ENCODE measurements at regions not wholly inside any gene's neighbourhood (a gene's known extent, or its start where the extent isn't known, plus 50 kb on each side); places are given as distances from the start of the nearest gene placed in this dataset.
A peak's percentile ranks its signal among the peaks of the same experiment; 100 is the strongest.

DNA sequence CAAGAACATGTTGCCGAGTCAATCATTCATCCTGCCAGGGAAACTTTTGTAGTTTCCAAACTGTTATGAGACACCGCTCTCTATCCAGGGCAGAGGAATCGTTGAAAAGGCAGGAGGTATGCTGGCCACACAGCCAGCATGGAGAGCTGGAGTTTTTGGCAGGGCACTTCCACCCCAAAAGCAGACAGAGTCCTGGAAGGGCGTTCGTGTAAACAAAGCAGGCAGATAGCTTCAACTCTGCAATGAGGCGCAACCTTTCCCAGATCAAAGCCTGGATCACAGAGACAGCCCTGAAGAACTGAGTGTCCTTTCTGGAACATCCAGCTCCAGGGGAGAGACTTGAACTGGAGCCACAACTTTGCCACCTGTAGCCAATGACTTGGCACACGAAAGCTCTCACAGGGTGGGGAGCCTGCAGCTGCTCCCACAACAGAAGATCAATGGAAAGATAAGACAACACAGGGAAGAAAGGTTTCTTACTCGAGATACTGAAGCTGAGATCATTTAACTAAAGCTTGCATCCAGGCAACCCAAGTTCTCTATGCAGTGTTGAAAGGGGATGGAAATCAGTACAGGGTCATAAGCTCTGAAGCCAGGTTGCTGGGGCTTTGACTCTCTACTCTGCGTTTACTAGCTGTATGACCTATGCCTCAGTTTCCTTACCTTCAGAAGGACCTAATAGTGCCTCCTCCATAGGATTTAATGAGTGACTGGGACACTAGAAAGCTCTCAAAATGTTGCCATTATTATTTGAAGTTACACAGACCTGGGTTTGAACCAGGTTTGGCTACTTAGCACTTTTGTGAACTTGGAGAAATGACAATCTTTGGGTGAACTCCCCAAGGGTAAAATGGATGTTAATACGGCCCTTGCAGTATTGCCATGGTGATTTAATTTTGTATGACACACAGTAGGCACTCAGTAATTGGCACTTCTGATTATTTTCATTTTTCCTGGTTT, 434.8 kb upstream of the NPVF start:
- H3K27ac ChIP-seq, result peak overlapping the region; percentile 28 to 53
- H3K27me3 ChIP-seq, result no peaks in the 10 kb centered on the region
- DNase-seq, result peak; percentile 34 to 70
- intact Hi-C loops (cut with DNase I; ENCODE audit: low total_unique reads), result no loop called here
- no peak overlapping the region for H3K4me3 ChIP-seq
- H3K9me3 ChIP-seq, result no peaks in the 10 kb centered on the region
- peaks cover 0 to 55% (median 19%) of the 10 kb centered on the region in 4 donors for H3K4me1 ChIP-seq
- TF ChIP-seq, protein P1, sequence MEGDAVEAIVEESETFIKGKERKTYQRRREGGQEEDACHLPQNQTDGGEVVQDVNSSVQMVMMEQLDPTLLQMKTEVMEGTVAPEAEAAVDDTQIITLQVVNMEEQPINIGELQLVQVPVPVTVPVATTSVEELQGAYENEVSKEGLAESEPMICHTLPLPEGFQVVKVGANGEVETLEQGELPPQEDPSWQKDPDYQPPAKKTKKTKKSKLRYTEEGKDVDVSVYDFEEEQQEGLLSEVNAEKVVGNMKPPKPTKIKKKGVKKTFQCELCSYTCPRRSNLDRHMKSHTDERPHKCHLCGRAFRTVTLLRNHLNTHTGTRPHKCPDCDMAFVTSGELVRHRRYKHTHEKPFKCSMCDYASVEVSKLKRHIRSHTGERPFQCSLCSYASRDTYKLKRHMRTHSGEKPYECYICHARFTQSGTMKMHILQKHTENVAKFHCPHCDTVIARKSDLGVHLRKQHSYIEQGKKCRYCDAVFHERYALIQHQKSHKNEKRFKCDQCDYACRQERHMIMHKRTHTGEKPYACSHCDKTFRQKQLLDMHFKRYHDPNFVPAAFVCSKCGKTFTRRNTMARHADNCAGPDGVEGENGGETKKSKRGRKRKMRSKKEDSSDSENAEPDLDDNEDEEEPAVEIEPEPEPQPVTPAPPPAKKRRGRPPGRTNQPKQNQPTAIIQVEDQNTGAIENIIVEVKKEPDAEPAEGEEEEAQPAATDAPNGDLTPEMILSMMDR (IDR thresholded peaks at IDR 0.05), result no peak
- H3K36me3 ChIP-seq, result no peaks in the 10 kb centered on the region

DNA sequence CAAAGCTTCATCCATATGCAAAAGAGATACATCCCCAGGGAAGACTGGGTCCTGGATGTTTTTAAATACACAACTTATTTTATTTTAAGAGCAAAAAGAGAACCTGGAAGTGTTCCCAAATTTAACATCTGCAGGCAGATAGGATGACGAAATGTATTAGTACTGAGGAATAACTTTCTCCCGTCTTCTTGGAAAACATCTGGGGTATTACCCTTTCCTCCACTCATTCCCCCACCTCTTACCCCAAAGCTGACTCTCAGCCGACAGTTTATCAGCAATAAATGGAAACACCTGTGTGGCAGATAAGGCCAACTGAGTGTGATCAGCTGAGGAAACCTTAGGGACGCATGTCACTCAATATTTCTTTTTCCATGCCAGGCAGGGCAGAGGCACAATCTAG, 435.6 kb upstream of the NPVF start:
- H3K4me3 ChIP-seq, result no peak overlapping the region
- no peaks in the 10 kb centered on the region for H3K27me3 ChIP-seq
- no peak overlapping the region for H3K27ac ChIP-seq
- no peak for DNase-seq
- peaks cover 0 to 48% (median 17%) of the 10 kb centered on the region in 4 donors for H3K4me1 ChIP-seq
- intact Hi-C loops (cut with DNase I; ENCODE audit: low total_unique reads), result no loop called here
- H3K36me3 ChIP-seq, result no peaks in the 10 kb centered on the region
- H3K9me3 ChIP-seq, result no peaks in the 10 kb centered on the region
- TF ChIP-seq, protein P1 (IDR thresholded peaks at IDR 0.05), result no peak

DNA sequence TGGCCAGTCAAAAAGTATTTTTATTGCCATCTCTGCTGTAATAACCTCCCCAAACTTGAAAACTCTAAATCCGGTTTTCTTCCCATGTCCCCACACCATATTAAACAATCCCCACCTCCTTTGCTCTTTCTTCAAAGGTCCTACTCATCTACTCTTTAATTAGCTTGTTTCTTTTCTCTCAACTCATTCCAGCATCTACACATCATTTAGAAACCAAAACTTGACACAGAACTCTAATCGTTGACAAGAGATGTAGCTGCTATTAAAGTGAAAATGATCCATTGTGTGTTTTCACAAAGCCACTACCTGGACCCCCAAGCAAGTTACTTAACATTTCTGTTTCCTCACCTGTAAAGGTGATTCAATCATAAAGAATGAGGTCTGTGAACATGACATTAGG, 436.3 kb upstream of the NPVF start:
- H3K4me1 ChIP-seq, result peaks cover 0 to 43% (median 18%) of the 10 kb centered on the region in 4 donors
- TF ChIP-seq, protein P1 (IDR thresholded peaks at IDR 0.05), result no peak
- no peaks in the 10 kb centered on the region for H3K9me3 ChIP-seq
- DNase-seq, result no peak
- peak overlapping the region; percentile 11 to 20 for H3K27ac ChIP-seq
- H3K36me3 ChIP-seq, result no peaks in the 10 kb centered on the region
- H3K4me3 ChIP-seq, result no peak overlapping the region
- intact Hi-C loops (cut with DNase I; ENCODE audit: low total_unique reads), result no loop called here
- H3K27me3 ChIP-seq, result no peaks in the 10 kb centered on the region

DNA sequence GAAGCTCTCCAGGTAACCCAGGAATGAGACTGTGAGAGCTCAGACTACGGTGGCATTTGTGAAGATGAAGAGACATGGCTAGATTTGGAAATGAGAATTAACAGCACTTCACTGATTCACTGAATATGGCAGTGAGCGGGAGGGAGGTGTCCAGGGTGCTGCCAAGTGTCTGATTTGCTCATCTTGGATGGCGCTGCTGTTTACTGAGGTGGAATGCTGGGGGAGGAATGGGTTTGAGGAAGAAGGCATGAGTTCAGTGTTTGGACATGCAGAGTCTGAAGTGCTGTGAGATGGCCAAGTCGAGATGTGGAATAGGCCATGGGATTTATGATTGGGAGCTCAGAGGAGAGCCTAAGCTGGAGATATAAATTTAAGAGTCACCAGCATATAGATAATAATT, 437.1 kb upstream of the NPVF start:
- no peaks in the 10 kb centered on the region for H3K36me3 ChIP-seq
- intact Hi-C loops (cut with DNase I; ENCODE audit: low total_unique reads), result no loop called here
- no peaks in the 10 kb centered on the region for H3K27me3 ChIP-seq
- peak; percentile 64 to 75 for DNase-seq
- TF ChIP-seq, protein P1 (IDR thresholded peaks at IDR 0.05), result no peak
- no peak overlapping the region for H3K4me3 ChIP-seq
- H3K9me3 ChIP-seq, result no peaks in the 10 kb centered on the region
- peaks cover 0 to 43% (median 21%) of the 10 kb centered on the region in 4 donors for H3K4me1 ChIP-seq
- peak overlapping the region in 1 of 2 donors; percentile 11 for H3K27ac ChIP-seq

DNA sequence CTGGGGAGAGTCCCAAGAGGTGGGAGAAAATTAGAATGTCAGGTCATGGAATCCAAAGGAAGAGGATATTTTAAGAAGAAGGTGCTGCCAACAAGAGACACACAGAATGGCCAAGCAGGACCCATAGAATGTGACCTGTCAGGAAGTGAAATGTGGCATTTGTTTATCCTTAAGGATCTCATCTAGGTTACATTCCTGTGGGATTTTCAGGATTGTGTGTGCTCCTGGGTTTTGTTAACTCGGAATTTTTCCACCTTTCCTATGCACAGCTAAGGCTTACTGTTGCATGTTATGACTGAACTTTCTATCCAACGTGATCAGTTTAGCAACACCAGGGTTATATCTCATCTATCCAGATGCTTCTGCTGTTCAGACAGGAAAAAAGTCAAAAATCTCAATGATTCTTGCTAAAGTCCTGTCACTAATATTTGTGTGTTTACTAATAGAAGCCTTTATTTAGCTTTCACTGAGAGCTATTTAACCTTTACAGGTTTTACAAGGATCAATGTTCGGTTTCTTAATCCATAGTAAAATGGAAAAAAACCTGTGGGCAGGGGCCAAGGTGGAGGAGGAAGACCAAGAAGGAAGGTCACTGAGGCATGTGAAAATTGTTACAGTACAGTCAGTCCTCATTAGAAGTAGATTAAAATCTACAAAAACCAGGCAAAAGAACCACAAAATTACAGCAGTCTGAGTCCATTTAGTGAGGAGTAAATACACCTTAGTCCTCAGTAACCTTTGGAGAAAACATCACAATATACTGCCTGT, 437.8 kb upstream of the NPVF start:
- no peak overlapping the region for H3K27ac ChIP-seq
- DNase-seq, result no peak
- no peaks in the 10 kb centered on the region for H3K36me3 ChIP-seq
- H3K4me3 ChIP-seq, result no peak overlapping the region
- no peaks in the 10 kb centered on the region for H3K27me3 ChIP-seq
- TF ChIP-seq, protein P1 (IDR thresholded peaks at IDR 0.05), result no peak
- no peaks in the 10 kb centered on the region for H3K9me3 ChIP-seq
- peaks cover 0 to 44% (median 28%) of the 10 kb centered on the region in 4 donors for H3K4me1 ChIP-seq
- intact Hi-C loops (cut with DNase I; ENCODE audit: low total_unique reads), result no loop called here
